GM23338 (cell line): ENCODE measurements at regions not wholly inside any gene's neighbourhood (a gene's known extent, or its start where the extent isn't known, plus 50 kb on each side); places are given as distances from the start of the nearest gene placed in this dataset.
A peak's percentile ranks its signal among the peaks of the same experiment; 100 is the strongest.

ENCODE experiments used
- ATAC-seq: fragments of 200-7000 bp; cut with Tn5 transposase; 3 replicates; pipeline ENCODE4 v1.9.1; 2020
- DNase-seq: peaks from one replicate; pipeline ENCODE4 v3.0.0-alpha.2; 2015; ENCODE audit warnings: low spot score
- H2AFZ ChIP-seq: fragments of 200-600 bp; sonication (generic); 2 replicates; pipeline ENCODE4 v1.8.0; 2016; ENCODE audit warnings: antibody characterized with exemption, mild to moderate bottlenecking, moderate library complexity
- H3F3A ChIP-seq: fragments of 200-600 bp; sonication (generic); replicated peaks from 2 replicates; pipeline ENCODE4 v1.8.0; 2017; ENCODE audit warnings: antibody characterized with exemption, mixed run types, low read depth
- H3K27ac ChIP-seq: fragments of 200-600 bp; sonication (generic); 2 replicates; pipeline ENCODE4 v1.6.1; 2016; ENCODE audit warnings: low read depth
- H3K27me3 ChIP-seq: fragments of 200-600 bp; sonication (generic); 2 replicates; pipeline ENCODE4 v1.8.0; 2016; ENCODE audit warnings: mild to moderate bottlenecking, mixed run types, moderate library complexity; ENCODE audit not compliant: insufficient read depth
- H3K36me3 ChIP-seq: fragments of 200-600 bp; sonication (generic); 2 replicates; pipeline ENCODE4 v1.8.0; 2016; ENCODE audit warnings: mild to moderate bottlenecking; ENCODE audit not compliant: insufficient read depth
- H3K4me1 ChIP-seq: fragments of 200-600 bp; sonication (generic); 2 replicates; pipeline ENCODE4 v1.8.0; 2016; ENCODE audit warnings: mild to moderate bottlenecking, moderate library complexity; ENCODE audit not compliant: insufficient read depth
- H3K4me2 ChIP-seq: fragments of 200-600 bp; sonication (generic); 2 replicates; pipeline ENCODE4 v1.7.1; 2017; ENCODE audit warnings: mixed run types
- H3K4me3 ChIP-seq: fragments of 200-600 bp; sonication (generic); 2 replicates; pipeline ENCODE4 v1.6.1; 2016; ENCODE audit warnings: mixed run types
- H3K79me2 ChIP-seq: fragments of 200-600 bp; sonication (generic); replicated peaks from 2 replicates; pipeline ENCODE4 v1.8.0; 2017; ENCODE audit warnings: mild to moderate bottlenecking; ENCODE audit not compliant: insufficient read depth
- H3K9me2 ChIP-seq: fragments of 200-600 bp; sonication (generic); 2 replicates; pipeline ENCODE4 v1.8.0; 2017; ENCODE audit not compliant: insufficient read depth
- H4K20me1 ChIP-seq: fragments of 200-600 bp; sonication (generic); replicated peaks from 2 replicates; pipeline ENCODE4 v1.8.0; 2017; ENCODE audit warnings: mild to moderate bottlenecking; ENCODE audit not compliant: insufficient read depth
- H3K27ac Mint-ChIP-seq: 2 replicates; pipeline ENCODE4 v1.8.0; 2020; ENCODE audit warnings: inconsistent platforms, mild to moderate bottlenecking, moderate library complexity, mixed read lengths
- H3K27me3 Mint-ChIP-seq: 3 replicates; pipeline ENCODE4 v1.8.0; 2022; ENCODE audit warnings: low read depth, mild to moderate bottlenecking, moderate library complexity, mixed read lengths, inconsistent platforms; ENCODE audit not compliant: insufficient read depth, poor library complexity
- H3K36me3 Mint-ChIP-seq: 3 replicates; pipeline ENCODE4 v1.8.0; 2021; ENCODE audit warnings: low read depth, mild to moderate bottlenecking, inconsistent platforms, moderate library complexity, mixed read lengths
- H3K4me1 Mint-ChIP-seq: 3 replicates; pipeline ENCODE4 v1.8.0; 2020; ENCODE audit warnings: mild to moderate bottlenecking, inconsistent platforms, mixed read lengths
- H3K4me3 Mint-ChIP-seq: 3 replicates; pipeline ENCODE4 v1.8.0; 2021; ENCODE audit warnings: moderate library complexity, mild to moderate bottlenecking, inconsistent platforms, mixed read lengths
- H3K9me3 Mint-ChIP-seq: 3 replicates; pipeline ENCODE4 v1.8.0; 2020; ENCODE audit warnings: moderate library complexity, mild to moderate bottlenecking, inconsistent platforms, mixed read lengths
- CREB1 ChIP-seq: fragments of 250-450 bp; sonication (Bioruptor Pico); IDR thresholded peaks from 2 replicates; pipeline ENCODE4 v1.5.0; 2020; ENCODE audit warnings: low read depth, mild to moderate bottlenecking, moderate library complexity
- CTCF ChIP-seq, 2 experiments: fragments of 200-600 bp in 1 of 2; sonication (generic) in 1 of 2; conservative IDR thresholded peaks; 2 replicates each; pipeline versions ENCODE4 v1.5.1 to v1.6.1; 2016 to 2017; ENCODE audit warnings: antibody characterized with exemption in 2 of 2, low read depth in 2 of 2, mild to moderate bottlenecking in 2 of 2, moderate library complexity in 1 of 2
- EZH2 ChIP-seq: fragments of 200-600 bp; sonication (generic); IDR thresholded peaks from one replicate; pipeline ENCODE4 v1.8.0; 2017; ENCODE audit warnings: antibody characterized with exemption, mild to moderate bottlenecking, low read depth; ENCODE audit not compliant: unreplicated experiment
- EZH2phosphoT487 ChIP-seq: fragments of 200-600 bp; sonication (generic); IDR thresholded peaks from one replicate; pipeline ENCODE4 v1.8.1; 2018; ENCODE audit warnings: antibody characterized with exemption; ENCODE audit not compliant: unreplicated experiment
- JUNB ChIP-seq: IDR thresholded peaks from one replicate; pipeline ENCODE4 v1.6.1; 2016; ENCODE audit warnings: antibody characterized with exemption; ENCODE audit not compliant: unreplicated experiment
- NANOG ChIP-seq: IDR thresholded peaks from 2 replicates; pipeline ENCODE4 v1.6.1; 2016; ENCODE audit warnings: antibody characterized with exemption, borderline replicate concordance
- POLR2AphosphoS5 ChIP-seq: IDR thresholded peaks from 2 replicates; pipeline ENCODE4 v1.6.1; 2016; ENCODE audit warnings: antibody characterized with exemption, low read depth
- REST ChIP-seq: IDR thresholded peaks from one replicate; pipeline ENCODE4 v1.6.1; 2018; ENCODE audit warnings: antibody characterized with exemption; ENCODE audit not compliant: unreplicated experiment
- STAT1 ChIP-seq: IDR thresholded peaks from one replicate; pipeline ENCODE4 v1.6.1; 2016; ENCODE audit warnings: antibody characterized with exemption; ENCODE audit not compliant: unreplicated experiment
- ZNF114 ChIP-seq: fragments of 250-450 bp; sonication (Bioruptor Pico); IDR thresholded peaks from 2 replicates; pipeline ENCODE4 v1.5.0; 2020; ENCODE audit warnings: mild to moderate bottlenecking, moderate library complexity

GRCh38 chr10:93146336-93146735 is 72.6 kb downstream of the CYP26A1 start:
- Mint-ChIP-seq H3K4me3 (no peak overlapping the region), H3K4me1 (peaks cover 14% of the 10 kb centered on the region), H3K9me3 (peaks cover 12% of the 10 kb centered on the region), H3K36me3 (peaks cover 8% of the 10 kb centered on the region), H3K27me3 (peaks cover 2% of the 10 kb centered on the region), H3K27ac (no peak overlapping the region)
- TF ChIP-seq STAT1 (no peak), JUNB (no peak), CREB1 (CRISPR knock-in tag) (no peak), NANOG (no peak), EZH2phosphoT487 (no peak), CTCF (conservative IDR thresholded peaks at IDR 0.05; ENCODE audit: low read depth in 2 of 2) (no peak), EZH2 (no peak), REST (no peak)
- 0 out of 2 replicates have a peak, but pooled peaks cover 3% of the 10 kb centered on the region for H3K4me1 ChIP-seq
- no peak overlapping the region for H3K4me2 ChIP-seq
- H3K36me3 ChIP-seq = no peaks in the 10 kb centered on the region; the same call in 1 of the 2 replicates
- no peaks in the 10 kb centered on the region for H3F3A ChIP-seq
- DNase-seq (no peak), ATAC-seq (no peak)
- peaks cover 14% of the 10 kb centered on the region for H3K9me2 ChIP-seq
- no peak overlapping the region for H3K4me3 ChIP-seq
- no peaks in the 10 kb centered on the region for H4K20me1 ChIP-seq
- H3K27me3 ChIP-seq = no peaks in the 10 kb centered on the region
- H3K79me2 ChIP-seq = no peaks in the 10 kb centered on the region
- 0 out of 2 replicates have a peak overlapping the region, but pooled peaks have one; percentile 60 for H2AFZ ChIP-seq
- no peak overlapping the region for H3K27ac ChIP-seq

GRCh38 chr10:93147281-93147680 is 73.6 kb downstream of the CYP26A1 start:
- H3K4me1 ChIP-seq = 0 out of 2 replicates have a peak, but pooled peaks cover 3% of the 10 kb centered on the region
- no peak overlapping the region for H3K4me2 ChIP-seq
- H3K27me3 ChIP-seq = no peaks in the 10 kb centered on the region
- H3K27ac ChIP-seq = no peak overlapping the region
- peak overlapping the region; percentile 67 for H2AFZ ChIP-seq
- Mint-ChIP-seq H3K27ac (no peak overlapping the region), H3K4me3 (no peak overlapping the region), H3K27me3 (peaks cover 2% of the 10 kb centered on the region), H3K9me3 (peaks cover 12% of the 10 kb centered on the region), H3K4me1 (peaks cover 14% of the 10 kb centered on the region), H3K36me3 (peaks cover 8% of the 10 kb centered on the region)
- peaks cover 20% of the 10 kb centered on the region for H3K9me2 ChIP-seq
- no peak for TF ChIP-seq REST
- TF ChIP-seq STAT1 = no peak
- TF ChIP-seq JUNB = no peak
- no peak for TF ChIP-seq POLR2AphosphoS5
- TF ChIP-seq CREB1 (CRISPR knock-in tag) = no peak
- no peak for TF ChIP-seq NANOG
- TF ChIP-seq ZNF114 (CRISPR knock-in tag) = no peak
- no peak for ATAC-seq
- no peaks in the 10 kb centered on the region for H3F3A ChIP-seq
- H4K20me1 ChIP-seq = no peaks in the 10 kb centered on the region
- no peak for DNase-seq
- H3K36me3 ChIP-seq = no peaks in the 10 kb centered on the region; the same call in 1 of the 2 replicates
- H3K79me2 ChIP-seq = no peaks in the 10 kb centered on the region
- no peak overlapping the region for H3K4me3 ChIP-seq
